ENCODE measurements at regions not wholly inside any gene's neighbourhood (a gene's known extent, or its start where the extent isn't known, plus 50 kb on each side); places are given as distances from the start of the nearest gene placed in this dataset.

DNA sequence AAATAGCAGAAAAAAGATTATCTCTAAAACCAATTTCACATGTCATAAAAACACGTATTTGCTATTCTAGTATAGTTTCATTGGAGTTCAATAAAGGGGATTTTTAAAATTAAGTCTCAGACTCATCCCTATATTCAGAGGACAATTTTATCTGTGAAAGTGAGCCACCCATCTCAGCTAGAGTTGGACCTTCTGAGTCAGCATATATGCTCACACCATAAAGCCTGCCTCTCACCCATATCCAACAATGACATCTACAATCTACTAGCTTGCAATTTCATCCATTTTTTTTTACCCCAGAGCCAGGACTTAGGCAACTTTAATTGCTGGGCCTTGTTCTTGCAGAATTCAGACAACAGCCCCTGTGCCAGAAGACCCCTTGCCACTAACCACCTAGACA lies 165.3 kb upstream of the DYNLRB2 start:
- Histone ChIP-seq H3K27ac (ENCODE audit: insufficient read length, low read depth, low read length) (no peak overlapping the region), H3T11ph (ENCODE audit: low read length) (no peak overlapping the region), H3K27me3 (ENCODE audit: insufficient read depth, low read length) (no peaks in the 10 kb centered on the region; the same call in 1 of the 2 replicates), H2AK5ac (ENCODE audit: insufficient read length, low read length) (no peak overlapping the region), H3K4me1 (ENCODE audit: insufficient read depth, low read length) (no peaks in the 10 kb centered on the region), H4K20me1 (ENCODE audit: control insufficient read depth, insufficient read depth, insufficient read length) (no peaks in the 10 kb centered on the region), H3K56ac (ENCODE audit: insufficient read length, low read depth, low read length) (no peak overlapping the region), H2BK5ac (ENCODE audit: insufficient read length, low read length) (no peak overlapping the region), H3K14ac (ENCODE audit: insufficient read depth, low read length) (no peak overlapping the region), H2BK15ac (ENCODE audit: low read depth, low read length) (no peak overlapping the region), H4K91ac (ENCODE audit: insufficient read length, low read depth, low read length) (no peak overlapping the region), H3K79me1 (ENCODE audit: insufficient read depth, low read depth, low read length, poor library complexity, severe bottlenecking) (no peaks in the 10 kb centered on the region), H3K9me3 (ENCODE audit: control insufficient read depth, low read depth, low read length) (no peaks in the 10 kb centered on the region), H3K4me2 (ENCODE audit: insufficient read depth, insufficient read length, low read length) (no peak overlapping the region), H4K8ac (replicated peaks; ENCODE audit: insufficient read length, low read depth, low read length) (no peak overlapping the region), H2BK12ac (ENCODE audit: insufficient read length, low read depth, low read length) (no peak overlapping the region), H3K18ac (ENCODE audit: insufficient read length, low read depth, low read length) (no peak overlapping the region), H3K9ac (ENCODE audit: extremely low read depth, insufficient read length, low read length) (no peak overlapping the region), H4K5ac (ENCODE audit: insufficient read length, low read depth, low read length) (no peak overlapping the region), H2BK120ac (ENCODE audit: low read depth, low read length, poor library complexity, severe bottlenecking) (no peak overlapping the region), H2AFZ (ENCODE audit: low read length) (no peak overlapping the region), H3K4ac (ENCODE audit: low read depth, low read length) (no peak overlapping the region), H3K79me2 (ENCODE audit: insufficient read depth, low read length) (no peaks in the 10 kb centered on the region), H3K23ac (ENCODE audit: insufficient read length, low read depth, low read length) (no peak overlapping the region), H2BK20ac (ENCODE audit: low read depth, low read length, poor library complexity, severe bottlenecking) (no peak overlapping the region), H3K23me2 (ENCODE audit: insufficient read length, low read depth, low read length, poor library complexity, severe bottlenecking) (no peaks in the 10 kb centered on the region)
- DNase-seq, result no peak
- Mint-ChIP-seq H3K4me3 (no peak overlapping the region), H3K36me3 (ENCODE audit: insufficient read depth in 1 of 3, low read depth in 3 of 3) (peaks cover 3 to 7% (median 5%) of the 10 kb centered on the region in 3 experiments; a peak in 5 of 7 replicates), H3K4me1 (peaks cover 6 to 10% of the 10 kb centered on the region in 2 experiments), H3K9me3 (peaks cover 7% of the 10 kb centered on the region in 2 experiments; a peak in 4 of 5 replicates), H3K27me3 (ENCODE audit: low read depth) (peaks cover 1% of the 10 kb centered on the region; the same call in 1 of the 2 replicates), H3K27ac (no peak overlapping the region)
- TF ChIP-seq, protein P1, sequence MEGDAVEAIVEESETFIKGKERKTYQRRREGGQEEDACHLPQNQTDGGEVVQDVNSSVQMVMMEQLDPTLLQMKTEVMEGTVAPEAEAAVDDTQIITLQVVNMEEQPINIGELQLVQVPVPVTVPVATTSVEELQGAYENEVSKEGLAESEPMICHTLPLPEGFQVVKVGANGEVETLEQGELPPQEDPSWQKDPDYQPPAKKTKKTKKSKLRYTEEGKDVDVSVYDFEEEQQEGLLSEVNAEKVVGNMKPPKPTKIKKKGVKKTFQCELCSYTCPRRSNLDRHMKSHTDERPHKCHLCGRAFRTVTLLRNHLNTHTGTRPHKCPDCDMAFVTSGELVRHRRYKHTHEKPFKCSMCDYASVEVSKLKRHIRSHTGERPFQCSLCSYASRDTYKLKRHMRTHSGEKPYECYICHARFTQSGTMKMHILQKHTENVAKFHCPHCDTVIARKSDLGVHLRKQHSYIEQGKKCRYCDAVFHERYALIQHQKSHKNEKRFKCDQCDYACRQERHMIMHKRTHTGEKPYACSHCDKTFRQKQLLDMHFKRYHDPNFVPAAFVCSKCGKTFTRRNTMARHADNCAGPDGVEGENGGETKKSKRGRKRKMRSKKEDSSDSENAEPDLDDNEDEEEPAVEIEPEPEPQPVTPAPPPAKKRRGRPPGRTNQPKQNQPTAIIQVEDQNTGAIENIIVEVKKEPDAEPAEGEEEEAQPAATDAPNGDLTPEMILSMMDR (conservative IDR thresholded peaks at IDR 0.05), result no peak
- WGBS (ENCODE audit: extremely low coverage, insufficient read length, low lambda C conversion rate), result no CpG with 5 or more reads among the region's 1 CpG

All from H9 (cell line).